K562 (cell line): ENCODE measurements at regions not wholly inside any gene's neighbourhood (a gene's known extent, or its start where the extent isn't known, plus 50 kb on each side); places are given as distances from the start of the nearest gene placed in this dataset.
A peak's percentile ranks its signal among the peaks of the same experiment; 100 is the strongest.

Experiments
- ARID2 ChIP-seq: fragments of 450-650 bp; IDR thresholded peaks from 2 replicates; pipeline ENCODE4 v1.6.1; 2017; ENCODE audit warnings: antibody characterized with exemption, mild to moderate bottlenecking
- E2F4 ChIP-seq: sonication (generic); formaldehyde crosslinking; IDR thresholded peaks from 2 replicates; pipeline ENCODE4 v1.8.0; 2022; ENCODE audit warnings: mild to moderate bottlenecking, low read depth, missing genetic modification reagents
- EP400 ChIP-seq: fragments of 450-650 bp; IDR thresholded peaks from 2 replicates; pipeline ENCODE4 v1.6.1; 2017; ENCODE audit warnings: antibody characterized with exemption, mild to moderate bottlenecking, moderate library complexity
- HBP1 ChIP-seq: fragments of 450-650 bp; formaldehyde crosslinking; IDR thresholded peaks from 2 replicates; pipeline ENCODE4 v1.4.0; 2022; ENCODE audit warnings: missing genetic modification characterization
- HEY1 ChIP-seq: fragments of 250-450 bp; sonication (Bioruptor Pico); IDR thresholded peaks from 2 replicates; pipeline ENCODE4 v1.5.0; 2020; ENCODE audit warnings: mild to moderate bottlenecking, moderate library complexity, borderline replicate concordance
- HINFP ChIP-seq: fragments of 450-650 bp; conservative IDR thresholded peaks from 2 replicates; pipeline ENCODE4 v1.6.1; 2016; ENCODE audit warnings: missing genetic modification characterization, low read depth, mild to moderate bottlenecking, control low read depth, missing compliant biosample characterization
- JUN ChIP-seq, 2 experiments: sonication (generic) in 1 of 2; formaldehyde crosslinking in 1 of 2; IDR thresholded peaks; 2 replicates each; pipeline versions ENCODE4 v1.6.1 to v1.8.0; 2012 to 2022; ENCODE audit warnings: borderline replicate concordance in 2 of 2, mild to moderate bottlenecking in 2 of 2, improper control_type of control experiment in 1 of 2, low read depth in 1 of 2, low read length in 1 of 2, missing genetic modification reagents in 1 of 2
- NFYB ChIP-seq: IDR thresholded peaks from 2 replicates; pipeline ENCODE4 v1.6.1; 2011; ENCODE audit warnings: mild to moderate bottlenecking, moderate library complexity; ENCODE audit not compliant: insufficient read length; ENCODE audit errors: extremely low read depth
- SMAD1 ChIP-seq: fragments of 150-350 bp; IDR thresholded peaks from 2 replicates; pipeline ENCODE4 v1.6.1; 2014; ENCODE audit warnings: low read length, low read depth; ENCODE audit not compliant: partially characterized antibody
- TEAD4 ChIP-seq, 2 experiments: sonication (generic) in 1 of 2; formaldehyde crosslinking in 1 of 2; IDR thresholded peaks; 2 replicates each; pipeline versions ENCODE4 v1.6.1 to v1.8.0; 2012 to 2022; ENCODE audit warnings: borderline replicate concordance in 1 of 2, inconsistent platforms in 1 of 2, low read length in 1 of 2, mild to moderate bottlenecking in 1 of 2, missing genetic modification reagents in 1 of 2
- THRAP3 ChIP-seq: fragments of 450-650 bp; IDR thresholded peaks from 2 replicates; pipeline ENCODE4 v1.6.1; 2016; ENCODE audit warnings: mild to moderate bottlenecking, inconsistent platforms, borderline replicate concordance
- USF2 ChIP-seq: sonication (generic); formaldehyde crosslinking; IDR thresholded peaks from 2 replicates; pipeline ENCODE4 v1.5.0; 2020; ENCODE audit warnings: missing genetic modification reagents
- ZNF445 ChIP-seq: fragments of 250-450 bp; sonication (Bioruptor Pico); IDR thresholded peaks from 2 replicates; pipeline ENCODE4 v1.4.0; 2020; ENCODE audit warnings: low read depth, mild to moderate bottlenecking, moderate library complexity
- ZNF668 ChIP-seq: fragments of 250-450 bp; sonication (Bioruptor Pico); IDR thresholded peaks from 2 replicates; pipeline ENCODE4 v1.8.0; 2022; ENCODE audit warnings: mild to moderate bottlenecking, inconsistent platforms
- ZNF707 ChIP-seq: fragments of 250-450 bp; sonication (Bioruptor Pico); conservative IDR thresholded peaks from 2 replicates; pipeline ENCODE4 v1.8.0; 2022; ENCODE audit warnings: inconsistent platforms, mild to moderate bottlenecking, moderate library complexity
- ZNF717 ChIP-seq: fragments of 250-450 bp; sonication (Bioruptor Pico); IDR thresholded peaks from 2 replicates; pipeline ENCODE4 v1.5.0; 2021
- ZSCAN29 ChIP-seq: fragments of 450-650 bp; IDR thresholded peaks from 2 replicates; pipeline ENCODE4 v1.6.1; 2017
- TF ChIP-seq, protein P1 (sequence below), 2 experiments: IDR thresholded peaks in 1 of 2; conservative IDR thresholded peaks in 1 of 2; 2 replicates each; pipeline ENCODE4 v1.6.1; 2016; ENCODE audit warnings: low read depth in 2 of 2, mild to moderate bottlenecking in 1 of 2, missing compliant biosample characterization in 1 of 2, missing genetic modification characterization in 1 of 2, moderate library complexity in 1 of 2

GRCh38 chr2:105669384-105669891 lies 75.3 kb upstream of the NCK2 start (continued):
- TF ChIP-seq USF2 (CRISPR knock-in tag) (no peak), HBP1 (CRISPR knock-in tag) (no peak), JUN (IDR thresholded peaks at IDR 0.05; ENCODE audit: borderline replicate concordance, low read depth, low read length) (no peak), JUN (CRISPR knock-in tag; IDR thresholded peaks at IDR 0.05; ENCODE audit: borderline replicate concordance) (no peak), ZNF668 (CRISPR knock-in tag) (no peak), ZNF445 (CRISPR knock-in tag) (no peak), TEAD4 (IDR thresholded peaks at IDR 0.05; ENCODE audit: low read length) (peak; percentile 74), TEAD4 (CRISPR knock-in tag; IDR thresholded peaks at IDR 0.05; ENCODE audit: borderline replicate concordance) (no peak), NFYB (no peak), HEY1 (CRISPR knock-in tag) (no peak), EP400 (no peak), ZSCAN29 (no peak), ARID2 (no peak), E2F4 (CRISPR knock-in tag) (no peak), HINFP (tag) (peak; percentile 97), SMAD1 (no peak), THRAP3 (no peak), ZNF717 (CRISPR knock-in tag) (no peak), ZNF707 (CRISPR knock-in tag) (no peak)
- TF ChIP-seq, protein P1, sequence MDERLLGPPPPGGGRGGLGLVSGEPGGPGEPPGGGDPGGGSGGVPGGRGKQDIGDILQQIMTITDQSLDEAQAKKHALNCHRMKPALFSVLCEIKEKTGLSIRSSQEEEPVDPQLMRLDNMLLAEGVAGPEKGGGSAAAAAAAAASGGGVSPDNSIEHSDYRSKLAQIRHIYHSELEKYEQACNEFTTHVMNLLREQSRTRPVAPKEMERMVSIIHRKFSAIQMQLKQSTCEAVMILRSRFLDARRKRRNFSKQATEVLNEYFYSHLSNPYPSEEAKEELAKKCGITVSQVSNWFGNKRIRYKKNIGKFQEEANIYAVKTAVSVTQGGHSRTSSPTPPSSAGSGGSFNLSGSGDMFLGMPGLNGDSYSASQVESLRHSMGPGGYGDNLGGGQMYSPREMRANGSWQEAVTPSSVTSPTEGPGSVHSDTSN (CRISPR knock-in tag; IDR thresholded peaks at IDR 0.05; ENCODE audit: low read depth), result no peak
- TF ChIP-seq, protein P1 (tag; conservative IDR thresholded peaks at IDR 0.05; ENCODE audit: low read depth), result no peak
